ENCODE measurements at regions not wholly inside any gene's neighbourhood (a gene's known extent, or its start where the extent isn't known, plus 50 kb on each side); places are given as distances from the start of the nearest gene placed in this dataset.

DNA sequence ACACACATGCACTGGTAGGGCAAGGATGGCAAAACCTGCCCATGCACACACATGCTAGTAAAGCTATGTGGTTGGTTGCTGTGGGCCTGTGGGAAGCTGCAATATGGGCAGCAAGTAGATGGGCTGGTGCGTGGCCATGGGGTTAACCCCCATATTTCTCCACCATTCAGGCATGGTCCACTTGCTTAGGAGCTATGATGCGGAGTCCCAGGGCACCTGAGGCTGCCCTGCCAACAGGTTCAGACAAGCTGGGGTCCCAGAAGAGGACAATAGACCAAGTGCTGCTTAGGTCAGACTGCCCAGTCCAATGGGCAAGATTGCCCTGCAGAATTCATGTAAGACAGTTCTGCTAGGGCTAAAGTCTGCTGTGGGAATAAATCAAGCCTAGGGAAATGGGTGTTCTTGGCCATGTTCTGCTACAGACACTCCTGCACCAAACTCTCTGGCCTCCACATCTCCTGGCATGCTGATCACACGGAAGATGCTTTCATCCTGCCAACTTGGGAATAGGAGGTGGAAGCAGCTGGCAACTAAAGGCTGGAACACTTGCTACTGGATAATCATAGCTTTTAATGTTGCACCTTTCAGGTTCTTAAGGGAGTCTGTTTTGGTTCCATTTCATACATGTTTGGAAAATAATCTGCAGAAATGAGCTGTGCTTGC is 646.3 kb upstream of the SLITRK1 start:
- Histone ChIP-seq H3K9ac (no peak overlapping the region), H3K4me1 (ENCODE audit: insufficient read depth) (no peaks in the 10 kb centered on the region), H3F3A (ENCODE audit: insufficient read depth) (no peaks in the 10 kb centered on the region), H2AFZ (no peak overlapping the region), H3K79me2 (ENCODE audit: insufficient read depth) (no peaks in the 10 kb centered on the region), H3K27ac (no peak overlapping the region), H3K9me3 (ENCODE audit: low read depth) (no peaks in the 10 kb centered on the region), H3K4me3 (no peak overlapping the region), H4K20me1 (ENCODE audit: insufficient read depth) (no peaks in the 10 kb centered on the region), H3K27me3 (replicated peaks; ENCODE audit: insufficient read depth) (no peaks in the 10 kb centered on the region), H3K36me3 (ENCODE audit: low read depth) (no peaks in the 10 kb centered on the region), H3K4me2 (ENCODE audit: unreplicated experiment) (no peak overlapping the region), H3K9me2 (ENCODE audit: insufficient read depth) (no peaks in the 10 kb centered on the region; the same call in 1 of the 2 replicates)
- TF ChIP-seq EZH2phosphoT487 (IDR thresholded peaks at IDR 0.05; ENCODE audit: insufficient read depth, low read depth) (no peak), EZH2 (IDR thresholded peaks at IDR 0.05; ENCODE audit: insufficient read depth, poor library complexity, severe bottlenecking) (no peak)
- in situ Hi-C loops (cut with MboI), result no loop called here
- 24 to 31% methylated on average over 3 of the region's 3 CpGs for WGBS, 2 experiments (ENCODE audit: low coverage in 1 of 2, low lambda C conversion rate in 2 of 2, missing lambda C conversion rate in 2 of 2)
- no peak for DNase-seq

DNA sequence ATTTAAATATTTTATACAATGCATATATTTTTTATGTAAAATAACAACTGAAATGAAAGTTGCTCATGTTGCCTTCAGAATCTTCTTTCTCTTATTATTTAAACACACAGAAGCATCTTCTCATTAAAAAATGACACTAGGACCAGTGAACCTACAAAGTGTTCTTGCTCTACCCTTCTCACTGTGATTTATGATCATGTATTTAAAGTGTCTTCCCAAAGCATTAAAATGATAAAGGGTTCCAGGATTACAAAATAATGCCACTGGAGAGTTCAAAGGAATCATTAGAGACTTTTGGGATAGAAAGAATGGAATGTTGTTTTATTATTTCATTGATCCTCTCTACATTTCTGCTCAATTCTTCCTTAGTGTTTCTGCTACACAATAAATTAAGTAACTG is 643.6 kb upstream of the SLITRK1 start:
- no peak for DNase-seq
- H3K9me2 ChIP-seq (ENCODE audit: insufficient read depth), result no peaks in the 10 kb centered on the region; the same call in 1 of the 2 replicates
- no peak overlapping the region for H3K27ac ChIP-seq
- H4K20me1 ChIP-seq (ENCODE audit: insufficient read depth), result no peaks in the 10 kb centered on the region
- no peak overlapping the region for H3K4me2 ChIP-seq (ENCODE audit: unreplicated experiment)
- in situ Hi-C loops (cut with MboI), result no loop called here
- no peaks in the 10 kb centered on the region for H3K27me3 ChIP-seq (replicated peaks; ENCODE audit: insufficient read depth)
- no peak overlapping the region for H3K9ac ChIP-seq
- no peaks in the 10 kb centered on the region for H3F3A ChIP-seq (ENCODE audit: insufficient read depth)
- no peaks in the 10 kb centered on the region for H3K36me3 ChIP-seq (ENCODE audit: low read depth)
- no peaks in the 10 kb centered on the region for H3K4me1 ChIP-seq (ENCODE audit: insufficient read depth)
- no peak overlapping the region for H3K4me3 ChIP-seq
- H3K9me3 ChIP-seq (ENCODE audit: low read depth), result no peaks in the 10 kb centered on the region
- TF ChIP-seq EZH2 (IDR thresholded peaks at IDR 0.05; ENCODE audit: insufficient read depth, poor library complexity, severe bottlenecking) (no peak), EZH2phosphoT487 (IDR thresholded peaks at IDR 0.05; ENCODE audit: insufficient read depth, low read depth) (no peak)
- H2AFZ ChIP-seq, result no peak overlapping the region
- H3K79me2 ChIP-seq (ENCODE audit: insufficient read depth), result no peaks in the 10 kb centered on the region

DNA sequence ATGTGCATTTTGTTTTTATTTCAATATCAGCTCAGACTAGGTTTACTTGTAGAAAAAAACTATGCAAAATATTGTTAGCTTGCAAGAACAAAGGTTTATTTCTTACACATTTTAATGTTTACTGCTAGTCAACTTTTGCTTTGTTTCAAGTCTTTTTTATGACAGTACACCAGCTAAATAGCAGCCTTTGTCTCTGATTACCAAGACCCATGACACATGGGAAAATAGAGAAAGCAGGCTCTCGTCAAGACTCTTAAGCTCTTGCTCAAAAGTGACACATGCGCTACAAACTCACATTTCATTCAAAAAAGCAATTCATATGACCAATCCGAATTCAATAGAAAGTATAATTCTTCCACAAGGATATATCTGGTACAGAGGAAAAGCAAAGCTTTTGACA is 642.3 kb upstream of the SLITRK1 start:
- 11% methylated on average over 3 of the region's 3 CpGs for WGBS, 2 experiments (ENCODE audit: low coverage in 1 of 2, low lambda C conversion rate in 2 of 2, missing lambda C conversion rate in 2 of 2)
- no peak overlapping the region for H2AFZ ChIP-seq
- H3K9me2 ChIP-seq (ENCODE audit: insufficient read depth), result no peaks in the 10 kb centered on the region; the same call in 1 of the 2 replicates
- no peaks in the 10 kb centered on the region for H4K20me1 ChIP-seq (ENCODE audit: insufficient read depth)
- in situ Hi-C loops (cut with MboI), result no loop called here
- no peaks in the 10 kb centered on the region for H3K4me1 ChIP-seq (ENCODE audit: insufficient read depth)
- TF ChIP-seq EZH2 (IDR thresholded peaks at IDR 0.05; ENCODE audit: insufficient read depth, poor library complexity, severe bottlenecking) (no peak), EZH2phosphoT487 (IDR thresholded peaks at IDR 0.05; ENCODE audit: insufficient read depth, low read depth) (no peak)
- no peaks in the 10 kb centered on the region for H3F3A ChIP-seq (ENCODE audit: insufficient read depth)
- no peaks in the 10 kb centered on the region for H3K79me2 ChIP-seq (ENCODE audit: insufficient read depth)
- no peak overlapping the region for H3K4me3 ChIP-seq
- no peak overlapping the region for H3K27ac ChIP-seq
- DNase-seq, result no peak
- no peak overlapping the region for H3K9ac ChIP-seq
- no peak overlapping the region for H3K4me2 ChIP-seq (ENCODE audit: unreplicated experiment)
- no peaks in the 10 kb centered on the region for H3K9me3 ChIP-seq (ENCODE audit: low read depth)
- H3K27me3 ChIP-seq (replicated peaks; ENCODE audit: insufficient read depth), result no peaks in the 10 kb centered on the region
- no peaks in the 10 kb centered on the region for H3K36me3 ChIP-seq (ENCODE audit: low read depth)

DNA sequence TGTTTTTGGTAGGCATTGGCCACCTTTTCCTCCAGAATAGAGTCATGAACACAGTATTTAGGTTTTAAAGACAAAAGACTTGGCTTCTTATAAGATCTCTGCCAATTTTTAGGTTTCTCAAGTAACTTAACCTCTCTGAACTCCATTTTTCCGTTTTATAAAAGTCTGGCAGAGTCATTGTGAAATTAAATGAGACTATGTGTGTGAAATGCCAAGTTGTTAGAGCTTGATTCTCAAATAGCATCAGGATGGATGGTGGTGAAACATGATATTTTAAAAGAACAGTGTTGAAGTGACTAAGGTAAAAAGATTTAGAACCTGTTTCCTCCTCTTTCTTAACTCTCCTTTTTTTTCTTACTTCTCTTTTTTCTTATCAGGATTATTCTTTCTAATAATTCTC is 617.7 kb upstream of the SLITRK1 start:
- Histone ChIP-seq H3K36me3 (ENCODE audit: low read depth) (no peaks in the 10 kb centered on the region), H4K20me1 (ENCODE audit: insufficient read depth) (no peaks in the 10 kb centered on the region), H3K9me2 (ENCODE audit: insufficient read depth) (no peaks in the 10 kb centered on the region), H3K4me2 (ENCODE audit: unreplicated experiment) (no peak overlapping the region), H3K4me1 (ENCODE audit: insufficient read depth) (no peaks in the 10 kb centered on the region), H2AFZ (no peak overlapping the region), H3K9me3 (ENCODE audit: low read depth) (no peaks in the 10 kb centered on the region), H3K4me3 (no peak overlapping the region), H3K27me3 (replicated peaks; ENCODE audit: insufficient read depth) (no peaks in the 10 kb centered on the region), H3K79me2 (ENCODE audit: insufficient read depth) (no peaks in the 10 kb centered on the region), H3K9ac (no peak overlapping the region), H3F3A (ENCODE audit: insufficient read depth) (no peaks in the 10 kb centered on the region), H3K27ac (no peak overlapping the region)
- in situ Hi-C loops (cut with MboI), result no loop called here
- TF ChIP-seq EZH2 (IDR thresholded peaks at IDR 0.05; ENCODE audit: insufficient read depth, poor library complexity, severe bottlenecking) (no peak), EZH2phosphoT487 (IDR thresholded peaks at IDR 0.05; ENCODE audit: insufficient read depth, low read depth) (no peak)
- no peak for DNase-seq
- 0% methylated on average over 1 of the region's 1 CpG for whole genome bisulfite sequencing, 2 experiments (ENCODE audit: low coverage in 1 of 2, low lambda C conversion rate in 2 of 2, missing lambda C conversion rate in 2 of 2)

DNA sequence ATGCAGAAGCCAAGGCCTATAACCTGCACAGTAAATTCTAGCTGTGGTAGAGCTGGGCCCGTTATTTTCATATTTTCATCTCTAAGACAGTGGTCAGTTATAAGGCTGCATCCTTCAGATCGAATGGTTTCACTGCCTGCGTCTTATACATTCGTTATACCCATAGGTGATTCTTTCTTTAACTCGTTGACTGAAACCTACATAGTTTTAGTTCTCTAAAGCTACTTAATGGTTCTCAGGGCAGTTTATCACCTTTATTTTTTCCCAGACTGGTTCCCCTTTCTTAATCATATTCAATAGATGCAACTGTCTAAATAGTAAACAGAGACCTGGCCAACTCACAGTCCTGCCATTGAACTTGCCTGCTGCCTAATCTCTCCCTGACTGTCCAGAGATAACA is 615.3 kb upstream of the SLITRK1 start:
- H3K4me1 ChIP-seq (ENCODE audit: insufficient read depth), result no peaks in the 10 kb centered on the region
- H3K27me3 ChIP-seq (replicated peaks; ENCODE audit: insufficient read depth), result no peaks in the 10 kb centered on the region
- no peaks in the 10 kb centered on the region for H3K79me2 ChIP-seq (ENCODE audit: insufficient read depth)
- H2AFZ ChIP-seq, result no peak overlapping the region
- no peaks in the 10 kb centered on the region for H3F3A ChIP-seq (ENCODE audit: insufficient read depth)
- no peaks in the 10 kb centered on the region for H3K9me3 ChIP-seq (ENCODE audit: low read depth)
- DNase-seq, result no peak
- H3K4me3 ChIP-seq, result no peak overlapping the region
- H4K20me1 ChIP-seq (ENCODE audit: insufficient read depth), result no peaks in the 10 kb centered on the region
- H3K36me3 ChIP-seq (ENCODE audit: low read depth), result no peaks in the 10 kb centered on the region
- H3K9ac ChIP-seq, result no peak overlapping the region
- H3K27ac ChIP-seq, result no peak overlapping the region
- TF ChIP-seq EZH2 (IDR thresholded peaks at IDR 0.05; ENCODE audit: insufficient read depth, poor library complexity, severe bottlenecking) (no peak), EZH2phosphoT487 (IDR thresholded peaks at IDR 0.05; ENCODE audit: insufficient read depth, low read depth) (no peak)
- H3K9me2 ChIP-seq (ENCODE audit: insufficient read depth), result no peaks in the 10 kb centered on the region
- 34 to 43% methylated on average over 5 of the region's 5 CpGs for WGBS, 2 experiments (ENCODE audit: low coverage in 1 of 2, low lambda C conversion rate in 2 of 2, missing lambda C conversion rate in 2 of 2)
- in situ Hi-C loops (cut with MboI), result no loop called here
- no peak overlapping the region for H3K4me2 ChIP-seq (ENCODE audit: unreplicated experiment)
